ENCODE measurements at regions not wholly inside any gene's neighbourhood (a gene's known extent, or its start where the extent isn't known, plus 50 kb on each side); places are given as distances from the start of the nearest gene placed in this dataset.

GRCh38 chr6:81067057-81067456, 685.4 kb downstream of the TENT5A start:
- Histone ChIP-seq H3K79me2 (replicated peaks; ENCODE audit: insufficient read depth, low read length) (no peaks in the 10 kb centered on the region), H3K9me2 (ENCODE audit: insufficient read depth, low read length) (no peaks in the 10 kb centered on the region), H4K20me1 (ENCODE audit: insufficient read depth) (no peaks in the 10 kb centered on the region), H3K27me3 (ENCODE audit: insufficient read depth, low read depth, low read length) (no peaks in the 10 kb centered on the region), H3K9ac (ENCODE audit: low read length) (no peak overlapping the region), H3K27ac (ENCODE audit: low read length) (no peak overlapping the region), H3K4me2 (ENCODE audit: low read length) (no peak overlapping the region), H3F3A (ENCODE audit: insufficient read depth, low read length, poor library complexity, severe bottlenecking) (no peaks in the 10 kb centered on the region), H3K9me3 (ENCODE audit: low read length) (no peaks in the 10 kb centered on the region), H3K36me3 (ENCODE audit: insufficient read depth, low read length) (no peaks in the 10 kb centered on the region), H2AFZ (ENCODE audit: low read depth, low read length) (no peak overlapping the region), H3K4me3 (ENCODE audit: low read length) (no peak overlapping the region)
- TF ChIP-seq EP300 (conservative IDR thresholded peaks at IDR 0.05; ENCODE audit: poor library complexity, severe bottlenecking) (no peak), MXI1 (conservative IDR thresholded peaks at IDR 0.05; ENCODE audit: poor library complexity, severe bottlenecking) (no peak), CTCF (IDR thresholded peaks at IDR 0.05; ENCODE audit: poor library complexity, severe bottlenecking) (no peak), POLR2AphosphoS5 (IDR thresholded peaks at IDR 0.05) (no peak), RAD21 (conservative IDR thresholded peaks at IDR 0.05) (no peak)

- H3K4me3 ChIP-seq (ENCODE audit: low read length) = no peak overlapping the region
- no peaks in the 10 kb centered on the region for H3K9me2 ChIP-seq (ENCODE audit: insufficient read depth, low read length)
- no peak overlapping the region for H3K27ac ChIP-seq (ENCODE audit: low read length)
- H3K79me2 ChIP-seq (replicated peaks; ENCODE audit: insufficient read depth, low read length) = no peaks in the 10 kb centered on the region
- H3F3A ChIP-seq (ENCODE audit: insufficient read depth, low read length, poor library complexity, severe bottlenecking) = no peaks in the 10 kb centered on the region
- no peak overlapping the region for H2AFZ ChIP-seq (ENCODE audit: low read depth, low read length)
- H3K9ac ChIP-seq (ENCODE audit: low read length) = no peak overlapping the region
- no peak overlapping the region for H3K4me2 ChIP-seq (ENCODE audit: low read length)
- no peak for TF ChIP-seq EZH2 (IDR thresholded peaks at IDR 0.05; ENCODE audit: borderline replicate concordance, insufficient read depth, low read length, poor library complexity, severe bottlenecking)
- TF ChIP-seq POLR2AphosphoS5 (IDR thresholded peaks at IDR 0.05) = no peak
- TF ChIP-seq EP300 (conservative IDR thresholded peaks at IDR 0.05; ENCODE audit: poor library complexity, severe bottlenecking) = no peak
- TF ChIP-seq MXI1 (conservative IDR thresholded peaks at IDR 0.05; ENCODE audit: poor library complexity, severe bottlenecking) = no peak
- no peak for TF ChIP-seq SMC3 (conservative IDR thresholded peaks at IDR 0.05; ENCODE audit: poor library complexity)
- no peak for TF ChIP-seq RAD21 (conservative IDR thresholded peaks at IDR 0.05)
- no peak for TF ChIP-seq REST (IDR thresholded peaks at IDR 0.05; ENCODE audit: borderline replicate concordance)
- TF ChIP-seq TAF1 (IDR thresholded peaks at IDR 0.05; ENCODE audit: low read depth) = no peak
- no peak for TF ChIP-seq CTCF (IDR thresholded peaks at IDR 0.05; ENCODE audit: poor library complexity, severe bottlenecking)
- no peaks in the 10 kb centered on the region for H3K9me3 ChIP-seq (ENCODE audit: low read length)
- H3K27me3 ChIP-seq (ENCODE audit: insufficient read depth, low read depth, low read length) = no peaks in the 10 kb centered on the region
- H4K20me1 ChIP-seq (ENCODE audit: insufficient read depth) = no peaks in the 10 kb centered on the region
- no peaks in the 10 kb centered on the region for H3K36me3 ChIP-seq (ENCODE audit: insufficient read depth, low read length)
Measured at GRCh38 chr6:81063891-81064290, 688.6 kb downstream of the TENT5A start.
